ENCODE measurements at regions not wholly inside any gene's neighbourhood (a gene's known extent, or its start where the extent isn't known, plus 50 kb on each side); places are given as distances from the start of the nearest gene placed in this dataset.

DNA sequence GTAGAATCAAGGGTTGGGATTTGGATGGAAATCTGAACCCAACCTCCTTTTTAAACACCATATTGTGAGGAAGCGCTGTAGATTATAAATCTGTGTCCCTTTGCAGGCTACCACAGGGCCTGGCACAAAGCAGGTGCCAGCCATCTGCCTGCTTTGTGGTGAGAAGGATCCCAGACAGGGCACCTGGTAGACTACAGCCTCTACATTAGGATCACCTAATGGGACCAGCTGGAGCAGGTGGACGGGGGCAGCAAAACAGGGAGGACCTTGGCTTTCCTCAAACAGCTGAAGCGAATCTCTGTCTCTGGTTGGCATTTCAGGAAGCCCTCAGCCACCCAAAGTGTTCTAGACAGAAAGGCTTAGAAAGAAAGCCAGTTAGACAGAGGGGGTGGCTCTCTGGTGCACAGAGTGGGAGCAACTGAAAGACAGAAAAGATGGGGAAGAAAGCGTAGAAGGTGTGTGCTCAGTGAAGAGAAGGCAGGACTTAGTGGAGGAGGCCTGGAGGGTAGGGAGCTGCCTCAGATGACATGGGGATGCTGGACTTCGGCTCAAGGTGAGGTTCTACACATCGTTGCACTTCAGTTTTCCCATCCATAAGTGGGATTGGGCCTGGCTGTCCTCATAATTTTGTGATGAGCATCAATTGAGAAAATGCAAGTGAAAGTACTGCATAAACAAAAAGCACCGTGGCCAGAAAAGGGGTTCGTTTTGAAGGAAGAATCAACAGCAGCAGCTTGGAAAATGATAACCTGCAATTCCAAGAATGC, 350.8 kb downstream of the CYRIA start:
- no peak for DNase-seq

DNA sequence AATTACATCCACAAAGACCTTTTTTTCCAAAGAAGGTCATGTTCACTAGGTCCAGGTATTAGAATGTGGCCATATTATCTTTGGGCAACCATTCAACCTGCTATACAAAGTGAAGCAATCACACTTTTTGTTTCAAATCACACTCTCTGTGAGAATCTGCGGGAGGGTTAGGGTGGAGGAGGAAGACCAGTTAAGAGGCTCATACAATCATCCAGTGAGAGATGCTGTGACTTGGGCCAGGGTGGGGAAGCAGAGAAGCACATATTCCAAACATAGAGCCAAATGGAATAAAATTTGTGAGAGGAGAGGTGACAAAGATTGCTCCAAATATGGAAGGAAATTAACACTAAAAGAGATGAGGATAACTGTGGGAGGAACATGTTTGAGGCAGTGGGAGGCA, 351.6 kb downstream of the CYRIA start:
- DNase-seq, result no peak

DNA sequence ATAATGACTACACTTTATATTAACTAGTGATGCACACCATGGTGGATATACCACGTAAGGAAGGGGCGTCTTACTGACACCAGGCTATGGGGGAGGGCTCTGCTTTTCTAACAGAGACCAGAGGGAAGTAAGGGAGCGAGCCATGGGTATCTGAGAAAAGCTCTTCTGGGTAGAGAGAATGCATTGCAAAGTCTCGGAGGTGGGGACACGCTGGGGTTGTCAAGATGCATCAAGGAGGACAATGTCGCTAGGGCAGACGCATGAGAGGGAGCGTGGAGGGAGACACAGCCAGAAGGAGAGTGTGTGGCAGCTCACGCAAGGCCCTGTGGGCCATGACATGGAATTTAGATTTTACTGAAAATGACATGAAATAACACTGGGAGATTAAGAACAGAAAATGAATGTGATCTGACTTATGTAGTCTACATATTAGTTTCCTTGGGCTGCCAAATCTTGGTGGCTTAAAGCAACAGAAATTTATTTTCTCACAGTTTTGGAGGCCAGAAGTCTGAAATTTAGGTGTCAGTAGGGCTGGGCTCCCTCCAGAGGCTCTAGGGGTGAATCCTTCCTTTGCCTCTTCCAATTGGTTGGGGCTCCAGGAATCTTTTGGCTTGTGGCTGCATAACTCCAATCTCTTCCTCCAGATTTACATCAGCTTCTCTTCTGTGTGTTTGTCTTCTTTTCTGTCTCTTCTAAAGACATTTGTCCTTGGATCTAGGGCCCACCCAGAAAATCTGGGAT, 352.2 kb downstream of the CYRIA start:
- no peak for DNase-seq

DNA sequence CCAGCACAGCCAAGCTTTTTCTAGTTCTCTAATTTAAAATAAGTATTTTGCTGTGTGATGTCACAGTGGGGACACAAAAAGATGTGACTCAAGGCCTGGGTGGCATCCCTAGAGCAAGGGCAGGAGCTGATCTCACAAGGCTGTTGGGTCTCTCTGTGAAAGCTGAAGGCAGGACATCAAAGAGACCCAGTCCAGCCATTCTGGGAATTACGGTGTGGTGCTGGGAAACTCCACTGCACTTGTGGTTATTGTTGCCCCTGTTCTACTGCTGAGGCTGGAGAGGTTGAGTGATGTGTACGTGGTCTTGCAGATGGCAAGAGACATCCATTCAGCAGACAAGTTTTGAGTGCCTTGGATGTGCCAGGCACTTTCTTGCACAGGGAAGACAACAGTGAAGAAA, 352.9 kb downstream of the CYRIA start:
- no peak for DNase-seq

DNA sequence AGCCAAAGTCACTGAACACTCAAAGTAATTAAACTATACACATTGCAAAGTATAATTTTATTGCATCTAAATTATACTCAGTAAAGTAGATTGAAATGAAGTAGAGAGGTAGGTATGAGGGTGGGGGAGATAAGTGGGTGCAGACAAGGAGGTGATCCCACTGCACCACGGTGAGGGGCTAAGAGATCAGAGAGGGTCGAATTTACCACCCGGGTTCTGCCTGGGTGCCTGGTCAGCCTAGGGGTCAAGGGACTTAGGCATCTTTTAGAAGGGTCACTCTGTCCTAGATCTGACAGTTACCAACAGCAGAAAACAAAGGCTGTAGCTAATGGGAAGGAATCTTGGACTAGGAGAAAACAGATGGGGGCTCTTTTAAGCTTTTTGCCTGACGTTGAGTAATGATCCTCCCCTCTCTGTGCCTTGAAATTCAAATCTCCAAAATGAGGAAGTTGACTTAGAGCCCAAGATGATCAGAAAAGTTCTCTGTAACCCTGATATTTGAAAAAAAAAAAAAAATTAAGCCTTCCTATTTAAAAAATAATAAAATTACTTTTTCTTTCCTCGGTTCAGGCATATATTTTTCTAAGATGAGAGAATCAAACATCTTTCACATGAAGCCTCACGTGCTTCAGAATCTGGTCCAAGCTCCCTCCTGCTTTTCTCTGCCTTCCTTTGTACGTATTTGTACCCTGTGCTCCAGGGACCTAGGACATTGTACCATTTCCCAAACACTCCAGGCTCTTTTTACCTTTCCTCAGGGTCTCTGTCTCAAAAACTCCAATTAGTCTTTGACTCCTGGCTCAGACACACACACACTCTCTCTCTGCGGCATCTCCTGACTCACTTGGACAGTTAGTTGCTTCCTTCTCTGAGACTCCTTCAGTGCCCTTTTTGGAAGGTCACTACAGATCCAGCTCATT, 353.9 kb downstream of the CYRIA start:
- DNase-seq, result no peak

DNA sequence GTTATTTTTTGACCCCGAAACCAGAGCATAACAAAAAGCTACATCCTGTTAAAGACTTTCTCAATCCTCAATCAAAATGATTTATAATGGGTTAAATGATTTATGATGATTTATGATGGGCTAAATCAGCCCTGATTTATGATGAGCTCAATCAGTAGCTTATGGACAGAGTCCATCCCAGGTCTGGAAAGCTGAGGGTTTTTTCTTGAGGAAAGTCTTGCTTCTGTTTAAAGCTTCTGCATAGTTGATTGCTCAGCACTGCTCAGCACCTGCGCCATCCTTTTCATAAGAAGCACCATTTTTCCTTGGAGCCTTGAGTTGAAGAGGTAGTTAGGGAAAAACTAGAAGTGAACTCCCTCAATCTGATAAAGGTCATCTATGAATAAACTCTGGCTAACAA, 356.8 kb downstream of the CYRIA start:
- DNase-seq, result no peak

DNA sequence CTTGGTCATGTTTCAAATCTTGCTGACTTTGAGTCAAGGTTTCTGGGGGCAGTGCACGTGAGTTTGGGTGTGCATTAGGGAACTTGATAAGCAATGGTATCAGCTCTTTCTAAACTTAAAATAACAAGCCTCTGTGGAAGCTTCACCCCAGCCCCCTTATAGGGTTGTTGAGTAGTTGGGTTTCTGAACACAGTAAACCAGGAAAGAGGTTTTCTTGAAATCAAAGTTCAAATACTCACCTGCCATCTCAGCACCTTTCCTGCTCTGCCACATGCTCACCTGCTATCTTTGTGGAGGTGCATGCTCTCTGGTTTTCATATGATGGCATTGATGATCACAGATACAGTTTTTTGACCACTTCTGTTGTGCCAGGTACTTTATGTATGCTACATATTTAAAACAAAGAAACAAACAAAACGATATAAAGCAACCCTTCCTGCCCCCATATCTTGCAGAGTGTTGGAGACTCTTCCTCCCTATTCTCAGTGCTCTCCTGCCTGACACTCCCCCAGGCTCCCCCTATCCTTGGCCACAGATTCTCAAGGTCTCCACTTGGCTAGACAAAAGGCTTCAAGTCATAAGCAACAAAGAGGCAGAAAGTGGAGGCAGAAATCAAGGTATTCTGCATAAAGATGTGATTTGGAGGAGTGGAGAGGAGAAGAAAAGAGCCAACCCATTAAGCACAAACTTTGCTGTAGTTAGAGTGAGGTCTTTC, 360.6 kb downstream of the CYRIA start:
- DNase-seq, result no peak

DNA sequence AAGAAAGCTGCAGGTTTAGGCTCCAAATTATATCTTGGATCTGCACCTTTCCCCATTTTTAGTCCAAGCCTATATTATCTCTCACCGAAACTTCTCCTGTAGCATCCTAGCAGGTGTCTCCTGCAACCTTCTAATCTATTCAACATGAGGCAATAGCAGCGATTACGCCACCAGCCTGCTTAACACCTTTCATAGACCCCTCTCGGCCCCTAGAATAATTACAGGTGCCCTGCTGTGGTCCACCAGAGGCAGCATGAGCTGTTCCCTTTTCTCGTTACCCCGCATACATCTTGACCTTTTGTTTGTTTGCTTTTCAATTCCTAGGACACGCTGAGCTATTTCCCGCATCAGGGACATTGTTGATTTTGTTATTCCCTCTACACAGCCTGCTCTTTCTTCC, 361.9 kb downstream of the CYRIA start:
- no peak for DNase-seq

DNA sequence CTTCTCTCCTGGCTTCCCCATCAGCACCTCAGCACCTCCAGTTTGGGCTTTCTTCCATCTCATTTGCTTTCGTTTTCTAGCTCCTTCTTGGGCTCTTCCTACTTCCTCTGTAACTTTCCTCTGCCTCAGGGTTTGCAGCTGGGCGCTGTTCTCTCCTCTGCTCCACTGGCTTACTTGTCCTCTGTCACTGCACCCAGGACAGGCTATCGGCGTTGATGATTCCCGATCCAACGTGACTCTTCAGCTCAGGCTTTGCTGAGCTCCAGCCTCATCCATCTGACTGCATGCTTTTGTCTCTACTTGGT, 362.4 kb downstream of the CYRIA start:
- DNase-seq, result no peak

DNA sequence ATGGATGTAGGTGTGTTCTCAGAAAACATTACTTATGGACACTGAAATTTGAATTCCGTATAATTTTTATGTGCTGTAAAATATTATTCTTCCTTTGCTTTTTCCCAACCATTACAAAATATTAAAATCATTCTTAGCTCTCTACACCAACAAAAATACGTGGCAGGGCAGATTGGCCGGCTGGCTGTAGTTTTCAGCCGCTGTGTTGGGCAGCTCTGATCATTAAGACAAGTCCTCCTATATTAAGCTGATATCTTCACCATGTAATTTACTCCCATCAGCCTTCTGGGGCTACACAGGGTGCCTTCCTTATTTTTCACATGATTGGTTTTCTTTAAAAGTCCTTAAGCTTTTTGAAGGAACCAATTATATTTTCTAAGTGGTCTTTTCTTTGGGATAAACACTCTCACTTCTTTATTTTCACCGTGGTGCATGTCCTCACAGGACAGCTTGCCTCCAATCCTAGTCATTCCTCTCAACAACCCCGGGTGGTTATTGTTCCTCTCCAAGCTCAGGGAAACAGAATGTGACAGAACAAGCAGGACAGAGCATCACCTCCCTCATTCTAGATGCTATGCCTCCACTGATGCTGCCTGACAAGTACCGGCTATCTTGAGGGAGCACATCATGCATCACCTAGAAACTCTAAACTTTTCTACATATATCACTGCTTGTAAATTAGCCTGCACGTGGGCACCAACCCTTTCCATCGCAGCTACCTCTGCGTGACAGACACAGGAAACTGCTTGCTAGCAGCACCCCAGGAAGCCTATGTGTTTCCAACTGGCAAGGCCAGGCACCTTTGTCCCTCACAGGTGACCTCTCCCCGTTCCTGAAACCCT, 362.3 kb downstream of the MYCN start:
- DNase-seq, result no peak

DNA sequence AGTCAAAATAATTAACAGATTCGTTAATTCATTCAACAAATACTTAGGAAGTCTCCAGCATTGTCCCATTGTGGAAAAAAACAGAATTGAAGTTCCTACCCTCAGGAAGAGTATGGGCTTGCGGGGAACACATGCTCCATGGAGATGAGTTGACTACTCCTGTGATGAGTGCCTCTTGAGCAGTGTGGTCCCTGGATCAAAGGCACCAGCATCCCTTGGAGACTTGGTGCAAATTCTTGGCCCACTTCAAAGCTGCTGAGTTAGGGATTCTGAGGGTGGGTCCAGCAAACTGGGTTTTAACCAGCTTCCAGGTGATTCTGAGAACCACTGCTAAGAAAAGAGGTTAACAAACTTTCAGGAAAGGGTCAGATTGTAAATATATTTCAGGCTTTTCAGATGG, 361.6 kb downstream of the MYCN start:
- no peak for DNase-seq

DNA sequence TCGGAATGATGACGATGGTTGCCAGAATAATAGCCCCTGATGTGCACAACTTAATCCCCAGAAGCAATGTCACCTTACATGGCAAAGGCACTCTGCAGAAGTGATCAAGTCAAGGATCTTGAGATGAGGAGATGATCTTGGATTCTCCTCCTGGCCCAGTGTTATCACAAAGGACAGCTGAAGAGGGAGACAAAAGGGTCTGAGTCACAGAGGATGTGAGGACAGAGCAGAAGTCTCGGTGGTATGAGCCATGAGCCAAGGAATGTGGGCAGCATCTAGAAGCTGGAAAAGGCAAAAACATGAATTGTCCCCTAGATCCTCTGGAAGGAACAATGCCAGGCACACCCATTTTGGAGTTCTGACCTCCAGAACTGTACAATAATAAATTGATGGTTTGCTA, 358.5 kb downstream of the MYCN start:
- DNase-seq, result no peak

DNA sequence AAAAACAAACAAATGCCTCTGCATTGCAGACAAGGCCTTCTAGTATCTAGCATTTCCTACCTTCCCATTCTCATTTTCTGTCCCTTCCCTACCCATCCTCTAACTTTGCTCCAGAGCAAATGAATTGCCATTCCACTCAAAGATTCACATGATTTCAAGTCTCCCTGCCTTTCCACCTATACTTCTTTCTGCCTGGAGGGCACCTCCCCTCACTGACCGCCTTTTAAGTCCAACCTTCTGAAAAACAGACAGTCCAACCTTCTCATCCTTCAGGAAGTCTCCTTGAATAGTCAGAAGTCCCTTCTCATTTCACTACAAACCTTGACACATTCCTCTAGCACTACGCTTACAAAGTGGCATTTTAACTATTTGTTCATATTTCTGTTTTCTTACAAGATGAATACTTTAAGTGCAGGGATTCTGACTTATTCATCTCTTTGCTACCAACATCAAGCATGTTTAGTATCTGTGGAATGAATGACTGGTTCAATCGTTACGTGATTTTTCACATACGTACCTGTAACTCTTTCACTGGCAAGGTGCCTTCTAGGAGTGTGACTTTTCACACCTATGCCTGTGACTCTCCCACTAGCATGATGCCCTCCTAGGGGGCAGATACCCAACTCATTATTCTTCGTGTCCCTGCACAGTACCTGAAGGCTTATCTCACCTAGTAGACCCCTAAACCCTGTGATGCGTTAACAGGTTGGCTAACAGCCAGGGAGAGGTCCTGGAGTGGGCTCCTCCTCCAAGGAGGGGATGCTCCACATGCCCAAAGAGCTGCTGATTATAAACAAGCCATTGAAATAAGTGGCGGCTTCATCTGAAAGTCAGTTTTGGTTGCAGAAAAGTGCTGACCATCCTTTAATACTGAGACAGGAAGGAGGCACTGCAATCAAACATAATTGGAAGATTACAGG, 356.2 kb downstream of the MYCN start:
- no peak for DNase-seq

DNA sequence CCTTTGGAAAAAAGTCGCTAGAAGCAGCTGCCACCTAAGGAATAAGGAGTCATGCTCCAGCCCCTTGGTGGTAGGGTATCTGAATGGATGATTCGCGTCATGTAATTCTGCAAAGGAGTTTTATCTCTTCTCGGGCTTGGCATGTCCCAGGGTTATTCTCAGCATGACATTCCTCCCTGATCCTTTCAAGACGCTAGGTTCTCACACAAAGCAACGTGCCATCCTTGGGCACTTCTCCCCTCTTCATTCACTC, 355.6 kb downstream of the MYCN start:
- DNase-seq, result no peak

DNA sequence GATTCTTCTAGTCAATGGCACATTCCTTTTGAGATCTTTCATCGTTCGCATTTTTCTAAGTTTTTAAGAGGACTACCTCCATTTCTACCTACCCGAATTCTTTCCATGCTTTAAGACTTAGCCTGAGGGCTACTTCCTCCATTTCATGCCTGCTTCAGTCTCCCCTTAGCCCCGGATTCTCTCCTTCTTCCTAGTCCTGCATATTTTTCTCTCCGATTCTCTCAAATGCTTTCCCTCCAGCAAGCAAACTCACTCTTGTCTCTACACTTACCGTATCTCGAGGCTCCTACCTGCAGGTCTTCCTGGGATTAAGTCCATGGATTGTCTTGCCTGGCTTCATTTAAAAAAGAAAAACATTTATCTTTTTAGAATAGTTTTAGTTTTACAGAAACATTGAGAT, 354.4 kb downstream of the MYCN start:
- DNase-seq, result no peak

DNA sequence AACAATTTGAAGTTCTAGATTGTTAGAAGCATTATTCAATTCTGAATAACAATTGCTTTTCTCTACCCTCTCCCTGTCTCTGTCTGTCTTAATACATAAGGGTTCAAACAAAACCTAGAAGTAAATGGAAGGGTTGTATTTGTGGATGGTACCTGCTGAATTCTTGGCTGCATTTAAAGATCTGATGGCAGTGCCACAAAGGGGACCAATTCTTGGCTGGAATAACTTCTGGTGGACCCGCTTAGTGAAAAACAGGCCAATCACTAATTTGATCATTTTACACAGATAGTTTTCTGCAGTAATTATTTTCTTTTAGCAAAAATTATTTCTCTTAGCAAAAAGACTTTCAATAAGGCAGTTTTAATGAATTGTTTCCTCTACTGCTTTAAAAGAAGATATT, 353.5 kb downstream of the MYCN start:
- no peak for DNase-seq

DNA sequence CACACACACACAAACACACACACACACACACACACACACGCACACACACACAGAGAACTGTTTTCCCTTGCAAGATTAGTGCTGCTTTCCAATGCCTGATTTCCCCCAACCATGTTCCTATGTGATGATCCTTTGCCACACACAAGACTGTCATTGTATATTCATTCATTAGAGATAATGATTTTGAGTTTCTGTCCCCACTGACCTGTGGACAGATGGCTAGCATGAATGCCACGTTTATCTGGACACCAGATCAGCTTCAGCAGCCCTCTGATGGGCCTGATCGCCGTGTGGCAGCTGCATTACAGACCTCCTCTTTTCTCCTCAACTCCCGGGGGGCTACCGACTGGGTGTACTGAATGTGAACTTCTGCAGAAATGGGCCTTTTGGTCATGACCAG, 353.0 kb downstream of the MYCN start:
- DNase-seq, result no peak

DNA sequence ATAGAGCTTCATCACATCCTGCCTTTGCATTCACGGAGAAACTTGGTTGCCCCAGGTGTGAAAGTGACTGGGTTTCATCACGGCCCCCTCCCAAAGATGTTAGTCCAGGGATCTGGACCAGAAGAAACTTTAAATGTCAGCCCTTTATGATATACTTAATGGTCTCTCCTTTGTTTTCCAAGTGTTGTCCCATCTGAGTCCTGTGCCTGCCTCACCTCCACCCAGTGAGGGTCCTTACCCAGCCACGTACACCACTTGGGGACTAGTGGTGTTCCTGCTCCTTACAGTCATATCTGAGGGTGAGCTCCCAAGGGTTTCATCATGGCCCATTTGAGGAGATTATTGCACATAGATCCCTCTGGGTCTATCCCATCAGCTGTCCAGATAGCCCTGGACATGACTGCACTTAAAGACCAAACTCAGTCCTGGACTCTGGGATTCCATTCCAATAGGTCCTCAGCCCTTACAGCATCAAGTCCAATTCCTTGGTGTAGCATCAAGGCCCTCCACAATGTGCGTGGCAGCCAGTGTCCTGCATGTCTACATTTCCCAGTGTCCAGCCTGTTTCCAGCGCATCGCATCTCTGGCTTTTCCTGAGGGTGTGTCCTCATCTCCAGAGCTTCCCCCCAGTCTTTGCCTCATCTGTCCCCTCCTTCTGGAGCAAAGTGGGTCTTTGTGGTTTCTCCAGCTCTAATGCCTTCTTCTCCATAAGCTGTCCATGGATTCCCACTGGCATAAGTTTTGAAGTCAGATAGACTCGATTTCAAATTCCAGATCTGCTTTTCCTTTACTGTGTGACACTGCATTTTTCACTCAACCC, 351.6 kb downstream of the MYCN start:
- DNase-seq, result no peak

DNA sequence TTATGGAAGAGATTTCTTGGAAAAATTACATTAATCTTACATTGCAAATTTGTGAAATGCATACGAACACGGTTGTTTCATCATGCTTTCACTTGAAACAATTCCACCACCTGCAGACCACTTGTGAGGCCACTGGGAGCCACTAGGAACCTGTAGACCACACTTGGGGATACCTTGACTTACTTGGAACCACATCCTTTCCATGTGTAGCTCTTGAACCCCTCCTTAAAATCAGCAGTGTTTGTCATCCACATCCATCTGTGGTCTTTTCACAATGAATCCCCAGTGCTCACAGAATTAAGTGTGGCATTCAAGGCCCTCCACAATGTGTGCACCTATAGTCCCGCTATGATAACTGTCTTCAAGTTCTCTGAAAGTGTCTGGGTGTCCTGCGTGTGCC, 350.9 kb downstream of the MYCN start:
- DNase-seq, result no peak

All from hindlimb muscle (tissue), 1 donor.